Epithelial cell of proximal tubule (primary cell): ENCODE measurements at regions not wholly inside any gene's neighbourhood (a gene's known extent, or its start where the extent isn't known, plus 50 kb on each side); places are given as distances from the start of the nearest gene placed in this dataset.

Experiments
- DNase-seq: peaks from one replicate; pipeline ENCODE4 v3.0.0-alpha.2; 2011; ENCODE audit warnings: low read depth
- H3K4me3 ChIP-seq: 2 replicates; pipeline ENCODE4 v1.5.1; 2011; ENCODE audit warnings: low read depth, mild to moderate bottlenecking, low read length
- CTCF ChIP-seq: conservative IDR thresholded peaks from 2 replicates; pipeline ENCODE4 v1.5.1; 2012; ENCODE audit warnings: low read depth, mild to moderate bottlenecking, low read length

- H3K4me3 ChIP-seq = no peak overlapping the region
- TF ChIP-seq CTCF = no peak
- no peak for DNase-seq
These were observed 424.1 kb downstream of the PCNX1 start for GRCh38 chr14:71331403-71331802.

- no peak for DNase-seq
- no peak for TF ChIP-seq CTCF
- H3K4me3 ChIP-seq = no peak overlapping the region
These were observed 425.2 kb downstream of the PCNX1 start for GRCh38 chr14:71332476-71332875.

- H3K4me3 ChIP-seq = no peak overlapping the region
- no peak for DNase-seq
- TF ChIP-seq CTCF = no peak
These were observed 426.4 kb downstream of the PCNX1 start for GRCh38 chr14:71333705-71334104.

- peak overlapping the region; percentile 18 for H3K4me3 ChIP-seq
- no peak for DNase-seq
- TF ChIP-seq CTCF = no peak
These were observed 429.4 kb downstream of the PCNX1 start for GRCh38 chr14:71336489-71337192.

GRCh38 chr14:71338153-71338552, 430.9 kb downstream of the PCNX1 start:
- no peak for DNase-seq

GRCh38 chr14:71339650-71340415, 432.6 kb downstream of the PCNX1 start:
- no peak overlapping the region for H3K4me3 ChIP-seq
- DNase-seq = no peak
- TF ChIP-seq CTCF = no peak

More at GRCh38 chr14:71338153-71338552, 430.9 kb downstream of the PCNX1 start:
- H3K4me3 ChIP-seq = no peak overlapping the region
- TF ChIP-seq CTCF = no peak

GRCh38 chr14:71341156-71341555, 433.9 kb downstream of the PCNX1 start:
- no peak overlapping the region for H3K4me3 ChIP-seq
- TF ChIP-seq CTCF = no peak
- no peak for DNase-seq
